IMR-90 (cell line): ENCODE measurements at regions not wholly inside any gene's neighbourhood (a gene's known extent, or its start where the extent isn't known, plus 50 kb on each side); places are given as distances from the start of the nearest gene placed in this dataset.

Experiments
- ATAC-seq: fragments of 200-7000 bp; cut with Tn5 transposase; 2 replicates; pipeline ENCODE4 v1.9.1; 2020; ENCODE audit warnings: low read depth, mild to moderate bottlenecking, moderate library complexity
- BruUV-seq: library from RNA; stranded (reverse); fragments of 400-500 nt; replicated peaks from 2 replicates; lab custom pipeline; 2021; lab: Mats Ljungman, UMichigan
- CTCF ChIA-PET: fragments of 300-600 bp; formaldehyde crosslinking; extraction: SDS; loops from one replicate; lab custom pipeline; 2021; ENCODE audit warnings: antibody characterized with exemption; lab: Yijun Ruan, JAX
- POLR2A ChIA-PET: fragments of 300-600 bp; sonication (Branson Sonifier 250); formaldehyde crosslinking; loops from one replicate; lab custom pipeline; 2022; ENCODE audit warnings: antibody characterized with exemption; ENCODE audit not compliant: unreplicated experiment; lab: Charles Lee
- DNase-seq: peaks from one replicate; pipeline ENCODE4 v3.0.0; 2013
- H2AFZ ChIP-seq: replicated peaks from 2 replicates; pipeline ENCODE3; 2013; ENCODE audit warnings: low read length, mild to moderate bottlenecking; ENCODE audit not compliant: poor library complexity
- H2AK5ac ChIP-seq: 2 replicates; pipeline ENCODE4 v1.6.1; 2013; ENCODE audit warnings: low read depth, low read length, inconsistent platforms
- H2AK9ac ChIP-seq: replicated peaks from 2 replicates; pipeline ENCODE3; 2013; ENCODE audit warnings: mild to moderate bottlenecking, low read depth, low read length, moderate library complexity; ENCODE audit not compliant: poor library complexity
- H2BK120ac ChIP-seq: 2 replicates; pipeline ENCODE4 v1.6.1; 2013; ENCODE audit warnings: low read depth, low read length, inconsistent platforms
- H2BK15ac ChIP-seq: 3 replicates; pipeline ENCODE4 v1.6.1; 2013; ENCODE audit warnings: low read depth, low read length, inconsistent platforms
- H2BK20ac ChIP-seq: 2 replicates; pipeline ENCODE4 v1.6.1; 2013; ENCODE audit warnings: low read depth, mild to moderate bottlenecking, inconsistent platforms, low read length, moderate library complexity
- H2BK5ac ChIP-seq: 2 replicates; pipeline ENCODE4 v1.6.1; 2013; ENCODE audit warnings: mild to moderate bottlenecking, low read depth, low read length, inconsistent platforms; ENCODE audit not compliant: poor library complexity, severe bottlenecking
- H3K14ac ChIP-seq: replicated peaks from 2 replicates; pipeline ENCODE4 v1.6.1; 2013; ENCODE audit warnings: low read depth, low read length, inconsistent platforms
- H3K18ac ChIP-seq: 2 replicates; pipeline ENCODE4 v1.6.1; 2013; ENCODE audit warnings: low read depth, low read length, control low read depth
- H3K23ac ChIP-seq: 2 replicates; pipeline ENCODE4 v1.6.1; 2013; ENCODE audit warnings: low read depth, low read length, inconsistent platforms
- H3K27ac ChIP-seq: 2 replicates; pipeline ENCODE4 v1.5.1; 2013; ENCODE audit warnings: mild to moderate bottlenecking, control low read depth, low read length; ENCODE audit not compliant: insufficient read depth
- H3K27me3 ChIP-seq: 2 replicates; pipeline ENCODE4 v1.6.1; 2013; ENCODE audit warnings: low read length; ENCODE audit not compliant: control insufficient read depth, insufficient read depth
- H3K36me3 ChIP-seq: 2 replicates; pipeline ENCODE4 v1.6.1; 2013; ENCODE audit warnings: low read length, mixed read lengths; ENCODE audit not compliant: control insufficient read depth, insufficient read depth
- H3K4ac ChIP-seq: 2 replicates; pipeline ENCODE4 v1.6.1; 2013; ENCODE audit warnings: low read depth, low read length, inconsistent platforms
- H3K4me1 ChIP-seq: 2 replicates; pipeline ENCODE4 v1.6.1; 2013; ENCODE audit warnings: low read length, mixed read lengths; ENCODE audit not compliant: control insufficient read depth, insufficient read depth
- H3K4me2 ChIP-seq: 2 replicates; pipeline ENCODE4 v1.6.1; 2013; ENCODE audit warnings: low read depth, mild to moderate bottlenecking, control low read depth, low read length, moderate library complexity
- H3K4me3 ChIP-seq: 2 replicates; pipeline ENCODE4 v1.5.1; 2013; ENCODE audit warnings: low read depth, mild to moderate bottlenecking, control low read depth, low read length, moderate library complexity; ENCODE audit not compliant: insufficient read depth
- H3K56ac ChIP-seq: 2 replicates; pipeline ENCODE4 v1.6.1; 2013; ENCODE audit warnings: low read length, inconsistent platforms; ENCODE audit not compliant: insufficient read depth; ENCODE audit errors: extremely low read depth
- H3K79me1 ChIP-seq, 2 experiments: 2 replicates each; pipeline ENCODE4 v1.6.1; 2013; ENCODE audit warnings: low read length in 2 of 2, inconsistent platforms in 1 of 2, low read depth in 1 of 2
- H3K9ac ChIP-seq: 2 replicates; pipeline ENCODE4 v1.6.1; 2013; ENCODE audit warnings: low read depth, low read length, control low read depth
- H3K9me1 ChIP-seq: 2 replicates; pipeline ENCODE4 v1.6.1; 2013; ENCODE audit warnings: low read length, inconsistent platforms; ENCODE audit not compliant: insufficient read depth
- H3K9me3 ChIP-seq: 2 replicates; pipeline ENCODE4 v1.6.1; 2013; ENCODE audit warnings: low read length; ENCODE audit not compliant: control insufficient read depth, insufficient read depth
- H4K20me1 ChIP-seq: 2 replicates; pipeline ENCODE4 v1.6.1; 2013; ENCODE audit warnings: low read length, inconsistent platforms; ENCODE audit not compliant: insufficient read depth
- H4K5ac ChIP-seq: 2 replicates; pipeline ENCODE4 v1.6.1; 2013; ENCODE audit warnings: mild to moderate bottlenecking, low read depth, low read length, control low read depth
- H4K8ac ChIP-seq, 2 experiments: 2 replicates each; pipeline ENCODE4 v1.6.1; 2013; ENCODE audit warnings: low read depth in 2 of 2, low read length in 2 of 2, control low read depth in 1 of 2, inconsistent platforms in 1 of 2
- H4K91ac ChIP-seq: 2 replicates; pipeline ENCODE4 v1.6.1; 2013; ENCODE audit warnings: low read depth, low read length, inconsistent platforms; ENCODE audit not compliant: insufficient read depth
- BHLHE40 ChIP-seq: fragments of 150-350 bp; IDR thresholded peaks from 2 replicates; pipeline ENCODE4 v1.6.1; 2016; ENCODE audit warnings: mild to moderate bottlenecking, low read depth, low read length
- CEBPB ChIP-seq: IDR thresholded peaks from 2 replicates; pipeline ENCODE4 v1.6.1; 2012; ENCODE audit warnings: low read depth, low read length, improper control_type of control experiment
- CHD1 ChIP-seq: IDR thresholded peaks from 2 replicates; pipeline ENCODE4 v1.6.1; 2012; ENCODE audit warnings: low read depth, low read length, improper control_type of control experiment
- FOS ChIP-seq: fragments of 150-350 bp; IDR thresholded peaks from 2 replicates; pipeline ENCODE4 v1.6.1; 2016; ENCODE audit warnings: low read depth, low read length
- MAFK ChIP-seq: IDR thresholded peaks from 2 replicates; pipeline ENCODE4 v1.6.1; 2012; ENCODE audit warnings: low read depth, low read length, improper control_type of control experiment
- MAZ ChIP-seq: IDR thresholded peaks from 2 replicates; pipeline ENCODE4 v1.6.1; 2012; ENCODE audit warnings: low read depth, mild to moderate bottlenecking, low read length, improper control_type of control experiment, moderate library complexity, borderline replicate concordance
- MXI1 ChIP-seq: IDR thresholded peaks from 2 replicates; pipeline ENCODE4 v1.6.1; 2012; ENCODE audit warnings: low read depth, mild to moderate bottlenecking, low read length, moderate library complexity, borderline replicate concordance
- POLR2A ChIP-seq: IDR thresholded peaks from 2 replicates; pipeline ENCODE4 v1.6.1; 2012; ENCODE audit warnings: mild to moderate bottlenecking, low read depth, low read length
- RAD21 ChIP-seq: IDR thresholded peaks from 2 replicates; pipeline ENCODE4 v1.6.1; 2012; ENCODE audit warnings: low read length, improper control_type of control experiment
- RCOR1 ChIP-seq: IDR thresholded peaks from 2 replicates; pipeline ENCODE4 v1.6.1; 2012; ENCODE audit warnings: mild to moderate bottlenecking, low read length, improper control_type of control experiment; ENCODE audit not compliant: insufficient replicate concordance
- RFX5 ChIP-seq: IDR thresholded peaks from 2 replicates; pipeline ENCODE4 v1.8.0; 2012; ENCODE audit warnings: low read depth, mild to moderate bottlenecking, low read length, moderate library complexity
- SMC3 ChIP-seq: fragments of 150-350 bp; IDR thresholded peaks from 2 replicates; pipeline ENCODE4 v1.6.1; 2016; ENCODE audit warnings: low read depth, mild to moderate bottlenecking, antibody characterized with exemption, low read length, moderate library complexity
- WGBS, 2 experiments: methylation state at CpG; one replicate each; pipeline versions ENCODE4 v1.1.5 to v1.1.7; 2013; ENCODE audit warnings: missing lambda C conversion rate in 2 of 2; ENCODE audit not compliant: insufficient read length in 1 of 2; ENCODE audit errors: extremely low coverage in 2 of 2; 5-methylcytosine and 5-hydroxymethylcytosine counted together
- dilution Hi-C: fragments of 300-500 bp; cut with HindIII; formaldehyde crosslinking; loops from one replicate; pipeline ENCODE4 v1.14.3; 2018; ENCODE audit warnings: low sequenced_read_pairs; ENCODE audit not compliant: unreplicated experiment
- in situ Hi-C: fragments of 300-500 bp; cut with MboI; formaldehyde crosslinking; loops from 3 replicates; pipeline ENCODE4 v1.14.3; 2019; ENCODE audit warnings: low sequenced_read_pairs, inconsistent platforms, mixed read lengths
- intact Hi-C: fragments of 100-400 bp; cut with micrococcal nuclease; formaldehyde crosslinking; loops from 2 replicates; pipeline ENCODE4 v1.10.0; 2022
- TF ChIP-seq, protein P1 (sequence below): fragments of 150-350 bp; IDR thresholded peaks from 2 replicates; pipeline ENCODE4 v1.6.1; 2017; ENCODE audit warnings: mild to moderate bottlenecking, antibody characterized with exemption, low read length, low read depth

DNA sequence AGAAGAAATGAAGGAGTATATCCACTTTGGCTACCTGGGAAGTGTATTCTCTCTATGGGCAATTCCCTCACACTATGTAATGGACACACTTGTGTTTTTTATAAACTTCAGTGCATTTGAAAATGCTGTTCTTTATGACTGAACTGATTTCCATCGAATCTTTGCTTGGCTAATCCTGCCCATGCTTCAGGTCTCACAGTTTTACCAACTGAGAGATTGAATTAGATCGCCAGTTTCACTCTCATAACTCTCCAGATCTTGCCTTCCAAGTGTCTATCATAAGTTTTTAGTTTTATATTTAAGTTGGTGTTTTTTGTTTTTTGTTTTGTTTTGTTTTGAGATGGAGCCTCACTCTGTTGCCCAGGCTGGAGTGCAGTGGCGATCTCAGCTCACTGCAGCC lies 73.5 kb upstream of the MBNL1 start:
- Histone ChIP-seq H3K4me1 (0 out of 2 replicates have a peak, but pooled peaks cover 2% of the 10 kb centered on the region), H2AFZ (no peak overlapping the region), H3K4ac (no peak overlapping the region), H3K9me1 (no peaks in the 10 kb centered on the region), H3K4me3 (no peak overlapping the region), H3K27me3 (no peaks in the 10 kb centered on the region), H3K23ac (no peak overlapping the region), H4K5ac (no peak overlapping the region), H3K9ac (no peak overlapping the region), H2AK9ac (no peak overlapping the region), H3K36me3 (no peaks in the 10 kb centered on the region), H4K20me1 (no peaks in the 10 kb centered on the region), H4K91ac (no peak overlapping the region), H2AK5ac (no peak overlapping the region), H3K18ac (no peak overlapping the region), H3K27ac (no peak overlapping the region), H4K8ac (no peak overlapping the region), H3K79me1 (no peaks in the 10 kb centered on the region; a peak in 1 of 4 replicates), H2BK5ac (no peak overlapping the region), H3K14ac (no peak overlapping the region), H2BK15ac (no peak overlapping the region), H3K56ac (no peak overlapping the region), H3K9me3 (no peaks in the 10 kb centered on the region), H2BK120ac (no peak overlapping the region), H2BK20ac (0 out of 2 replicates have a peak overlapping the region, but pooled peaks have one; percentile 49), H3K4me2 (no peak overlapping the region)
- in situ Hi-C loops (no loop called here), intact Hi-C loops (no loop called here), dilution Hi-C loops (no loop called here)
- BruUV-seq, result no TSS peak
- ATAC-seq, result no peak
- POLR2A ChIA-PET, result no interaction called here
- no peak for TF ChIP-seq MAFK
- no peak for TF ChIP-seq CEBPB
- TF ChIP-seq BHLHE40, result no peak
- TF ChIP-seq SMC3, result no peak
- TF ChIP-seq RAD21, result no peak
- TF ChIP-seq RFX5, result no peak
- TF ChIP-seq, protein P1, sequence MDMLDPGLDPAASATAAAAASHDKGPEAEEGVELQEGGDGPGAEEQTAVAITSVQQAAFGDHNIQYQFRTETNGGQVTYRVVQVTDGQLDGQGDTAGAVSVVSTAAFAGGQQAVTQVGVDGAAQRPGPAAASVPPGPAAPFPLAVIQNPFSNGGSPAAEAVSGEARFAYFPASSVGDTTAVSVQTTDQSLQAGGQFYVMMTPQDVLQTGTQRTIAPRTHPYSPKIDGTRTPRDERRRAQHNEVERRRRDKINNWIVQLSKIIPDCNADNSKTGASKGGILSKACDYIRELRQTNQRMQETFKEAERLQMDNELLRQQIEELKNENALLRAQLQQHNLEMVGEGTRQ, result no peak
- TF ChIP-seq MAZ, result no peak
- no peak for TF ChIP-seq RCOR1
- TF ChIP-seq POLR2A, result no peak
- no peak for TF ChIP-seq CHD1
- no peak for TF ChIP-seq MXI1
- TF ChIP-seq FOS, result no peak
- no peak for DNase-seq
- CTCF ChIA-PET, result no interaction called here
- WGBS, 2 experiments, result no CpG with 5 or more reads among the region's 3 CpGs
